ENCODE measurements at regions not wholly inside any gene's neighbourhood (a gene's known extent, or its start where the extent isn't known, plus 50 kb on each side); places are given as distances from the start of the nearest gene placed in this dataset.

GRCh38 chr11:105296386-105296785 lies 156.8 kb upstream of the CARD18 start:
- TF ChIP-seq CTCF (IDR thresholded peaks at IDR 0.05), result no peak
- TF ChIP-seq POLR2A (IDR thresholded peaks at IDR 0.05), result no peak

Data from lower leg skin (tissue), 3 donors.